Peyer's patch (tissue), 4 donors: ENCODE measurements at regions not wholly inside any gene's neighbourhood (a gene's known extent, or its start where the extent isn't known, plus 50 kb on each side); places are given as distances from the start of the nearest gene placed in this dataset.

Experiments
- CTCF ChIP-seq, 6 experiments: fragments of 450-650 bp in 4 of 6; fragments of 200-600 bp in 2 of 6; sonication (generic) in 1 of 6; IDR thresholded peaks; one replicate each; pipeline ENCODE4 v1.5.1; 2017 to 2019; ENCODE audit warnings: antibody characterized with exemption in 6 of 6, mild to moderate bottlenecking in 3 of 6, moderate library complexity in 1 of 6
- POLR2A ChIP-seq, 2 donors: fragments of 450-650 bp; IDR thresholded peaks; one replicate each; pipeline ENCODE4 v1.5.1; 2017; ENCODE audit warnings: antibody characterized with exemption in 2 of 2, mild to moderate bottlenecking in 2 of 2, moderate library complexity in 2 of 2

- TF ChIP-seq CTCF (IDR thresholded peaks at IDR 0.05) (no peak), POLR2A (IDR thresholded peaks at IDR 0.05) (no peak)
These were observed 143.6 kb upstream of the SEMA6D start for GRCh38 chr15:47573673-47574072.
